ENCODE measurements at regions not wholly inside any gene's neighbourhood (a gene's known extent, or its start where the extent isn't known, plus 50 kb on each side); places are given as distances from the start of the nearest gene placed in this dataset.
A peak's percentile ranks its signal among the peaks of the same experiment; 100 is the strongest.

- no peak for DNase-seq
Measured at GRCh38 chr3:68467465-68467864, 464.9 kb downstream of the TAFA4 start.

GRCh38 chr3:68458581-68458980 lies 473.8 kb downstream of the TAFA4 start:
- no peak for DNase-seq

- DNase-seq = no peak
Measured at GRCh38 chr3:68448510-68449383, 483.6 kb downstream of the TAFA4 start.

- no peak for DNase-seq
Measured at GRCh38 chr3:68447885-68448284, 484.5 kb downstream of the TAFA4 start.

- DNase-seq = no peak
Measured at GRCh38 chr3:68441054-68441453, 491.3 kb downstream of the TAFA4 start.

- DNase-seq = no peak
Measured at GRCh38 chr3:68436619-68437401, 495.5 kb downstream of the TAFA4 start.

GRCh38 chr3:68428495-68428894 lies 503.9 kb downstream of the TAFA4 start:
- no peak for DNase-seq

- no peak for DNase-seq
Measured at GRCh38 chr3:68424796-68425460, 507.4 kb downstream of the TAFA4 start.

- no peak for DNase-seq
Measured at GRCh38 chr3:68408626-68409025, 523.7 kb downstream of the TAFA4 start.

GRCh38 chr3:68403741-68404140 lies 528.6 kb downstream of the TAFA4 start:
- no peak for DNase-seq

GRCh38 chr3:68402235-68402918 lies 530.0 kb downstream of the TAFA4 start:
- DNase-seq = no peak

- no peak for DNase-seq
Measured at GRCh38 chr3:68378631-68379030, 553.7 kb downstream of the TAFA4 start.

- DNase-seq = peak in 1 of 56 donors; percentile 14
Measured at GRCh38 chr3:68373727-68374126, 558.6 kb downstream of the TAFA4 start.

- DNase-seq = no peak
Measured at GRCh38 chr3:68363796-68364195, 568.6 kb downstream of the TAFA4 start.

- no peak for DNase-seq
Measured at GRCh38 chr3:68360492-68360891, 571.9 kb downstream of the TAFA4 start.

GRCh38 chr3:68345781-68346180 lies 586.6 kb downstream of the TAFA4 start:
- DNase-seq = no peak

- DNase-seq = no peak
Measured at GRCh38 chr3:68342426-68342825, 589.9 kb downstream of the TAFA4 start.

GRCh38 chr3:68336042-68336441 lies 596.3 kb downstream of the TAFA4 start:
- no peak for DNase-seq

GRCh38 chr3:68334367-68334986 lies 597.9 kb downstream of the TAFA4 start:
- no peak for DNase-seq

GRCh38 chr3:68328049-68328448 lies 604.3 kb downstream of the TAFA4 start:
- DNase-seq = no peak

- no peak for DNase-seq
Measured at GRCh38 chr3:68315964-68316363, 616.4 kb downstream of the TAFA4 start.
